Hippocampal formation (tissue), 2 donors: ENCODE measurements at regions not wholly inside any gene's neighbourhood (a gene's known extent, or its start where the extent isn't known, plus 50 kb on each side); places are given as distances from the start of the nearest gene placed in this dataset.
A peak's percentile ranks its signal among the peaks of the same experiment; 100 is the strongest.
"Not testable (repeated sequence)": the region's sequence is repeated elsewhere in the genome, so short reads cannot be mapped to it uniquely, and the experiment has no call there.

Experiments
- DNase-seq, 2 donors: peaks; one replicate each; lab custom pipeline; 2025; lab: John Stamatoyannopoulos, UW

- no peak for DNase-seq
Observed at GRCh38 chr3:17832016-17832415, 89.6 kb upstream of the TBC1D5 start.

- no peak for DNase-seq
Observed at GRCh38 chr3:17831366-17831765, 88.9 kb upstream of the TBC1D5 start.

DNA sequence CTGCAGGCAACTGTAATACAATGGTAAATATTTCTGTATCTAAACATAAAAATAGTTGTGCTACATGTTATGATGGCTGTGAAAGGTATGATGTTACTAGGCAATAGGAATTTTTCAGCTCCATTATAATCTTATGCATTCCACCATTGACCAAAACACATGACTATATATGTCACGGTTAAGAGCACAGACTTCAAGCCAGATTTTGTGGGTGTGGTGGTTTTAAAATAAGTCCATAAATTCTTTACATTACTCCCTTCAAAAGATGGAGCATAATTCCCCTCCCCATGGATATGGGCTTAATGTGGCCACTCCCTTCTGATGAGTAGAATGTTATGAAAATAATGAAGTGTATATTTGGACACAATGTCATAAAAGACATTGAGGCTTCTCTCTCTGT, 88.4 kb upstream of the TBC1D5 start:
- no peak for DNase-seq

GRCh38 chr3:17828388-17828787, 86.0 kb upstream of the TBC1D5 start:
- no peak for DNase-seq

DNA sequence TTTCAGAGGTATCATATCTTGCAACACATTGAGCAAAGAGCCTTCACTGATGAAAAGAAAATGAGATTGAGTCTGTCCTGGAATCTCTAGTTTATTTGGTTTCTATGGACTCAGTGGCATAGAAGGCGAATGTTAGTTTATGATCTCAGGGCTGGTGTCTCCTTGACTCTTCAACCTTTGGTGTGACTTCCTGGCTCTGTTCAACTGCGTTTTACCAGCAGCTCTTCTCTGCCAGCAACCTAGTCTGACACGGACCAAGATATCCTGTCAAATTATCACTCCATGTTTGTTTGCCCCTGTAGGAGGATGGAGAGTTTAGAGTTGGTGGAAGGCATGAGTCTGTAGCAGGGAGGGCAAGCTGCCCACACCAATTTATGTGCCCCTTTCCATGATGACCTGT, 82.9 kb upstream of the TBC1D5 start:
- no peak for DNase-seq

DNA sequence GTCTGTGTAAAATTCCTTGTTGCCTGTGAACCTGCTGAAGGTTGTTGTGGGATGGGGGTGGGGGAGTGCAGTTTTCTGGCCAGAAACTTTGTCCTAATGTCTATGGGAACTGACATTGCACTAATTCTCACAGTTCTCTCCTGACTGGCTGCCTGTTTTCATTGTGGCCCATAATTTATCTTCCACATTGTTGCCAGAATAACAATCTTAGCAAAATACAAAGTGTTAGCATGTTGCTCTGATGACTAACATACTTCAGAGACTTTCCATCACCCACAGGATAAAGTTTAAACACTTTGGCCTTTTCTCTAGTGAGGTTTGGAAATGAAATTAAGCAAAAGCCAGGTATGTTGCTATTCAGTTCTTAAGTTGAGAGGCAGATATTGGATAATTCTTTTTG, 81.4 kb upstream of the TBC1D5 start:
- DNase-seq, result no peak

GRCh38 chr3:17823036-17823435, 80.6 kb upstream of the TBC1D5 start:
- DNase-seq, result no peak

GRCh38 chr3:17820704-17821103, 78.3 kb upstream of the TBC1D5 start:
- no peak for DNase-seq

- DNase-seq, result no peak
Observed at GRCh38 chr3:17820275-17820674, 77.8 kb upstream of the TBC1D5 start.

DNA sequence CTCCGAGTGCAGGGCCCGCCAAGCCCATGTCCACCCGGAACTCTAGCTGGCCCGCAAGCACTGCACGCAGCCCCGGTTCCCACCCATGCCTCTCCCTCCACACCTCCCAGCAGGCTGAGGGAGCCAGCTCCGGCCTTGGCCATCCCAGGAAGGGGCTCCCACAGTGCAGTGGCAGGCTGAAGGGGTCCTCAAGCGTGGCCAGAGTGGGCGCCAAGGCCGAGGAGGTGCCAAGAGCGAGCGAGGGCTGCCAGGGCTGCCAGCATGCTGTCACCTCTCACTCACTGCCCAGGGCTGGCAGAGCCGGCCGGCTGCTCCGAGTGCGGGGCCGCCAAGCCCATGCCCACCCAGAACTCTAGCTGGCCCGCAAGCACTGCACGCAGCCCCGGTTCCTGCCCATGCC, 75.5 kb upstream of the TBC1D5 start:
- DNase-seq, result not testable (repeated sequence)

DNA sequence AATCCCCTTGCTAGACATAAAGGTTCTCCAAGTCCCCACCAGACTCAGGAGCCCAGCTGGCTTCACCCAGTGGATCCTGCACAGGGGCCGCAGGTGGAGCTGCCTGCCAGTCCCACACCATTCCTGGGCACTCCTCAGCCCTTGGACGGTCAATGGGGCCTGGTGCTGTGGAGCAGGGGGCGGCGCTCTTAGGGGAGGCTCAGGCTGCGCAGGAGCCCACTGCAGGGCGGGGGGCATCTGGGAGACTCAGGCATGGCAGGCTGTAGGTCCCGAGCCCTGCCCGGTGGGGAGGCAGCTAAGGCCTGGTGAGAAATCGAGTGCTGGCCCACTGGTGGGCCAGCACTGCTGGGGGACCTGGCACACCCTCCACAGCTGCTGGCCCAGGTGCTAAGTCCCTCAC, 75.1 kb upstream of the TBC1D5 start:
- no peak for DNase-seq

GRCh38 chr3:17816839-17817238, 74.4 kb upstream of the TBC1D5 start:
- not testable (repeated sequence) for DNase-seq

GRCh38 chr3:17812328-17812727, 69.9 kb upstream of the TBC1D5 start:
- DNase-seq, result not testable (repeated sequence)

DNA sequence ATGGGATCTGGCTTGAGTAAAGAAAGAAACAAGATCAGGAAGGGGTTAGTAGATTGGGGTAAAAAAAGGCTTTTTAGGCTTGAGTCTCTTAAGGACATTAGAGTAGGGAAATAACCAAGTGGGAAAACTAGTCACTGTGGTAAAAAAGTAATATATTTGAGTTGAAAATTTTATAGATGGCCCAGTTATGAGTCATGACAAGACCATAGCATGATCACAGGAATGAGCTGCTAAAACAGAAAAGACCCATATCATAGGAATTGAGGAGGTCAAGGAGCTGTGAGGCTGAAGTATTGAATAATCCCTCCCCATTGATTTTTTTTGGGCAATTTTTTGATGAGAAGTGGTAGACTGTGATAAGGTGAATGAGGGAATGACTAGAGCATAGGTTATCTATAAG, 69.2 kb upstream of the TBC1D5 start:
- no peak for DNase-seq

DNA sequence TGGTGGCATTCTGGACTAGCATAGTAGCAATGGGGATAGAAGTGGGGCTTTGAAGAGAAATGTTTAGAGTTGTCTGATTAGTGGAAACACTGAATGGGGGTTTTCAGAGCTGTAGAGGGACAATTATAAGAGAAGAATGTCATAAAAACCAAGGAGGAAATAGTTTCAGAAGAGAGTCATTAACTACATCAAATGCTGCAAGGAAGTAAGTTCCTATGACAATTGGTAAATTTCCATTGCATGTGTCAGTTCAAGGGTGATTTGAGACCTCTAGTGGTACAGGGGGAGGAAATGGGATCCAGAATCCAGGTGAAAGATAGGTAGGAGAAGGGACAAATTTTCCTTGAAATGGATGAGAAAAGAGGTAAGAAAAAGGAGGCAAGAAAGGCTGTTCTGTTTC, 68.3 kb upstream of the TBC1D5 start:
- no peak for DNase-seq

DNA sequence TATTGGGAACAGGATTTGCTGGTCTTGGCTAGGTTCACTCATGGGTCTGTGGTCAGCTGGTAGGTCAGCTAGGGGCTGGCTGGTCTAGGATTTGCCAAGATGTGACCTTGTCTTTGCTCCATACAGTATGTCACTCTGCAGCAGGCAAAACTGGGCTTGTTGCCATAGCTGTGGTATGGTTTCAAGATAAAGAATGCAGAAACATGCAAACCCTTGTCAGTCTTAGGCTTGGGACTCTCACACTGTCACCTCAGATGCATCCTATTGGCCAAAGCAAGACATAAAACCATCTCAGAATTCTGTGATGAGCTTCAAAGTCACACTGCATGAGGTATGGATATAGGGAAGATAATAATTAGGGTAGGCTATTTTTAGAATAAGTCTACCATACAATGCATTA, 66.6 kb upstream of the TBC1D5 start:
- no peak for DNase-seq

DNA sequence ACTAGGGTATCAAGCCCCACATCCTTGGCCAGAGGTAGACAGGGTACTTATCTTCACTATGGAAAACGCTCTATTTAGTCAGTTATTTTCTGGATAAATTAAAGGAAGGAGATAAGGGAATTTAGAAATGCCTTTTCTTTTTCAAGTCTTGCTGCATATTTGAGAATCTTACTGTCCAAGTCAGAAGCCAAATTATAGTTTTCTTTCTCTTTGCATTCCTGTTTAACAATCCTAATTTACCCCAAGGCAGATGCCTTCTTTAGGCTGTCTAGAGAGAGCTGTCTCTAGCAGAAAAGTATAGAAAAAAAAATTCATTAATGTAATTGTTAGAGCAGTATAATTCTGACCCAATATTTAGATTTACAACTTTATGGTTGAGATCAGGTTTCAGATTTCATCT, 64.4 kb upstream of the TBC1D5 start:
- no peak for DNase-seq

GRCh38 chr3:17806201-17806600, 63.8 kb upstream of the TBC1D5 start:
- no peak for DNase-seq

DNA sequence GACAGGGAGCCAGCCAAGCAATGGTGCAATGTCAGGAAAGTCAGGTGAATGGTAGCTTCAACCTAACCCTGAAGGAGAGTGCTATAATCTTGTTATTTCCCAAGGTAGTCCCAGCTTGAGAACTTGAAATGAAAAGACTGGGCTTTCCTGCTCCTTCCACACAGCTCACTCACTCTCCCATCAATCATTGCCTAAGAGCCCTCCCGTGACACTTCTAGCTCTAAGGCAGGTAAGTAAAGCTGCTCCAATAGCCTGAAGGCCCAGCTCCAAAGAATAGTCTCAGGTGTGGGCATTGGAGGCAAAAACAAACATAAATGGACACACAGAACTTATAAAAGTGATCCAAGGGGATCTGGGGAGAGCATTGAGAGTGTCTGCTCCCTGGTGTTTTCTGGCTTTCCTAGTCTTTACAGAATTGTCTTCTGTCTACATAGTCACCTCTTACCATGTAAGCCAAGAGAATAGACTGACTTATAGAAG, 63.1 kb upstream of the TBC1D5 start:
- no peak for DNase-seq

DNA sequence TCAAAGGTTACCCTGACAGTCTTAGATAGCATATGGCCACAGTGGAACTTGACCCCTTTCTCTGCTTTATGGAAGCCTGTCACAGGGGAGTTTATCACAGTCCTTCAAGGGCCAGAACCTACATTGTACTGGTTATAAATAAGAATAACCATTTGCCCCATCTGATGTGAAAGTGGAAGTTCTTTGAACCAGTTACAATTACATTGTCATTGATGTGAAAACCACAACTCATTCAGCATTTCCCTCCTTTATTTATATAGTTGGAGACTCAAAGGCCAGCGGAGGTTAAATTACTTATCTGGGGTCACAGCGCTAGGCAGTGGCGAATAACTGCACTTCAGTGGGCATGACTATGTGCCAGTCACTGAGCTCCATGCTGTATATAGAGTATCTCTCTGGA, 60.5 kb upstream of the TBC1D5 start:
- DNase-seq, result no peak

DNA sequence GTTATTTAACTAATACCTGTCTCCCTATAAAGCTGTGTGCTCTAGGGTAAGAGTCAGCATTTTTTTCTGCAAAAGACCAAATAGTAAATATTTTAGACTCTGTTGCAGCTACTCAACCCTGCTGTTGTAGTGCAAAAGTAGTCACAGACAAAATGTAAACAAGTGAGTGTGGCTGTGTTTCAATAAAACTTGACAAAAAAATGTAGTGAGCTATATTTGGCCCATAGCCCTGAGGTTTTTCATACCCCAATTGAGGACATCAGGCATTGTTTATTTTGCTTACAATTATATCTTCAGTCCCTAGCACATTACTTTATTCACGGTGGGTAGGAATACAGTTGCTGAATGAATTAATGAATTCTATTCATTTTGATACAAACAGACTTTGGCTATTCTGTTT, 58.7 kb upstream of the TBC1D5 start:
- DNase-seq, result no peak

DNA sequence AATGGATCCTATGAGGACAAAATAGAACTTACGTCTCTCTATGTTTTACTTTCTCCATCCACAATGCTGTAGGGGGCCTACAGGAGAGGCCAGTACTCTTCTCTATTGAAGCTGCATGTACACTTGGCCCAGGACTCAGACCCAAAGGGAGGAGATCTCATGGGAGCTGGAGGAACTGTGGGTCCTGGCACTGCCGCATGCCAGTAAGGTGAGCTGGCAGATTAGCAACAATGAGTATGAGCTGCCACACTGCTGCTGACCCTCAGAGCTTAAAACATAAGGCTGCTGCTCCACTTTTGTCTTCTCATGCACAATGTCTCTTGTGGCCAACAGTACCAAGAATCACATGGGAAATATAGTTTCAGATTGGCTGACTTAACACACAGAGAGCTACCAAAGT, 57.8 kb upstream of the TBC1D5 start:
- no peak for DNase-seq

GRCh38 chr3:17799312-17799711, 56.9 kb upstream of the TBC1D5 start:
- DNase-seq, result peak in 1 of 2 donors; percentile 2

GRCh38 chr3:17798000-17798399, 55.6 kb upstream of the TBC1D5 start:
- no peak for DNase-seq

DNA sequence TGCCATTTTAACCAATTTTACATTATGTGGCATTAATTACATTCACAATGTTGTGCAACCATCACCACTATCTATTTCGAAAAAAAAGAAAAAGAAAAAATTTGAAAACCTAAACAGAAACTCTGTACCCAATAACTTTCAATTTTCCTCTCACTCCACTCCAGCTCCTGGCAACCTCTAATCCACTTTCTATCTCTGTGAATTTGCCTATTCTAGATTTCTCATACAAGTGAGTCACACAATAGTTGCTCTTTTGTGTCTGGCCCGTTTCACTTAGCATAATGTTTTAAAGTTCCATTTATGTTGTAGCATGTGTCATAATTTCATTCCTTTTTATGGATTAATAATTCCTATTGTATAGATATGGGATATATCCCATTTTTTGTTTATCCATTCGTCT, 53.3 kb upstream of the TBC1D5 start:
- no peak for DNase-seq
